ENCODE measurements at regions not wholly inside any gene's neighbourhood (a gene's known extent, or its start where the extent isn't known, plus 50 kb on each side); places are given as distances from the start of the nearest gene placed in this dataset.

- no peak for DNase-seq (ENCODE audit: low spot score)
Observed at GRCh38 chr1:209223791-209224190, 359.7 kb upstream of the CAMK1G start.

GRCh38 chr1:209224886-209225285 lies 358.6 kb upstream of the CAMK1G start:
- no peak for DNase-seq (ENCODE audit: low spot score)

DNA sequence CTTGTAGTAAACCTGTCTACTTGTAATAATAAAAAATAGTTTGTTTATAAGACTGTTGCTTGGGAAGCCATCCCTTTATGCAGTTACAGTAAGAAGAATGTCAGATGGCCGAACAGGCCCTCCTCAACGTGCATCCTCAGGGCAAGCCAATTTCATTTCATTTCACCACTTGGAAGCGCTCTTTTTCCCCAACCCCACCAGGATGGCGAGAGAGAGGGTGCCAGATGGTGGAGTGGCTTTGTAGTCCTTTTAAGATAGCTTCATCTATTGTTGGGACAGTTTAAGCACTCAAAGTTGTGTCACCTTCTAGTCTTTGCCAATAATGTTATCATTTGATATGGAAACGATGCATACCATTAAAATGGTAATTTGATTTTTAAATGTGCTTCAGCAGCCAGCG lies 356.3 kb upstream of the CAMK1G start:
- DNase-seq (ENCODE audit: low spot score): no peak

- DNase-seq (ENCODE audit: low spot score): no peak
Observed at GRCh38 chr1:209227941-209228340, 355.6 kb upstream of the CAMK1G start.

DNA sequence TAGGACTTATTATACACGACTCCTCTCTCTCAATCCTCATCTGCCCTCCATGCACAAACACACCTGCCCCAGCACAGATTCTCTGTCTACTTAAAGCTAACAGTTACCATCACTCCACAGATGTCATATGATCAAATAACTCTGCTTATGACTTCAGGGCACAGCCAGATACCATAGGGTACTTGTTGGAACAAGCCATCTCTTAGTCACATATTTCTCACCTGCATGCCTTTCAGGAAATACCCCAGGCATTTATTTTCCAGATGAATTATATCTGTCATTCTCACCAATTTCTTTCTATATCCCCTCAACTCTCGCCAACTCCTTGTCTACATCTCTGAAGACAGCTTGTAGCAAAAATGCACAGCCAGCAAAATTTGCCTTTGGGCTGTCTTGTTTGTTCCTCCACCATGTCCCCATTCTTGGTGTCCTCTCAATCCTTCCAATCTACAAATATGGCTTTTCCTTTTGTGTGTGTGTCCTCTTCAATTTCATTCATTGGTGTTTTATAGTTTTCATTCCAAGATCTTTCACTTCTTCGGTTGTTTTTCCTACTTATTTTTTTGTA lies 353.9 kb upstream of the CAMK1G start:
- no peak for DNase-seq (ENCODE audit: low spot score)

DNA sequence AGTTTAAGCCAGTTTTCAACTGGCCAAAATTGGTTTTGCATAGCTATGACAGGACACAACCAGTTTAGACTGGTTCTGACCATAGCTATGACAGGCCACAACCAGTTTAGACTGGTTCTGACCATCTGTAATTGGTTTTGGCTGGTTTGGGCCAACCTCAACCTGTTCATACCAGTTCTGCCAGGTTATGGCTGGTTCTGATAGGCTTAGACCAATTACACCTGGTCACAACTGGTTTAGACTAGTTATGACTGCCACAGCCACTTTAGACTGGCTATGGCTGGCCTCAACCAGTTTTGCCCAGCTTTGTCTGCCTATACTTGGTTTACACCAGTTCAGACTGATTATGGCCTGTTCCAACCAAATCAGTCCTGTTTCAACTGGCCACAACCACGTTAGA lies 353.2 kb upstream of the CAMK1G start:
- DNase-seq (ENCODE audit: low spot score): no peak

GRCh38 chr1:209231476-209232156 lies 351.9 kb upstream of the CAMK1G start:
- no peak for DNase-seq (ENCODE audit: low spot score)

GRCh38 chr1:209232197-209232596 lies 351.3 kb upstream of the CAMK1G start:
- DNase-seq (ENCODE audit: low spot score): no peak

GRCh38 chr1:209232759-209233158 lies 350.8 kb upstream of the CAMK1G start:
- no peak for DNase-seq (ENCODE audit: low spot score)

- DNase-seq (ENCODE audit: low spot score): no peak
Observed at GRCh38 chr1:209235166-209235565, 348.3 kb upstream of the CAMK1G start.

DNA sequence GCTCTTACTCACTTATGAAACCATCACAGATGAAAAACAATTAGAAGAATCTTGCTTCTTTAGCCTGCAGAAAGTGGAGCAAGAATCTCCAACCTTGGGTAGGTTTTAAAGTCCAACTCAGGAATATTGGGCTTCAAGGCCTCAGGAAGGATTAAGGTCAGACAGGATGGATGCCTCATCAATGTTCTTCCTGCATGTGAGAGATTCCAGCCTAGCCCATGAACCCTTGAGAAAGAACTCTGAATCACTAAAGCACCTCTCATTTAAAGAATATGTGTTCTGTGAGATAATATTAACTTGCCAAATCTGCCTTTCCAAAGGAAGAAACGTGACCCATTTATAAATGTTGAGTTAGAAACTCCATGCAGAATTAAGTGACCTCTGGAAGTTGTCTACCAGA lies 345.2 kb upstream of the CAMK1G start:
- DNase-seq (ENCODE audit: low spot score): no peak

DNA sequence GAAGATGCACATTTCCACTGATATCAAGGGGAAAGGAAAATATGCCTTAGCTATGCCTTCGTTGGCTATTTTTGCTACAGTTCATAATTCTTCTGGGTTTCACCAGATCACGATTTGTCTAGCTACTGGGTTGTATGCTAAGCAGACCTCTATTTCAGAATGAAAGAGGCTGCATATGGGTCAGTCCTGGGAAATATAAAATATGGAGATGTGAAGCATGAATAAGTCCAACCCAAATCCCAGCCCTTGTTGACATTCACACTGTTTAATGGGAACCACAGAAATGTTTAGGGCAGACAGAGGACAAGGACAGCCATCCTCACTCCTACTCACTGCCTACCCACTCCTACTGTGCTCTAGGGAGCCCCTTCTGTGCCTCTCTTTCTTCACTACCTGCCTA lies 343.2 kb upstream of the CAMK1G start:
- no peak for DNase-seq (ENCODE audit: low spot score)

DNA sequence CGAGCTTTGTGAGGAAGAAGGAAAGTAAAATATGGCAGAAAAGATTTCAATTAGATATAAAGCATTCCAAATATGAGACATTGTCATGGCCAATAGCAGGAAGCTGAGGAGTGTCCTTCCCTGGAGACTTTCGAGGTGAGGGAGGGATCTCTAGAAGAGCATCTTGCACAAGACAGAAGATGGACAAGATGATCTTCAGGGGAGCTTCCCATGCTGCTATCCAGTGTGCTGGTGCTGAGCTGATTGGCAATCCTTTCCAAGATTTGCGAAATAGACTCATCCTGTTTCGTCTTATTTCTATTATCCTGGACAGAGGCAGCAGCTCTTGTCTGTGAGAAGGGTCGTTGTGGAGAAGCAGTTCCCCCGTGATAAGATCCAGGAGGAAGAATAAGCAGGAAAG lies 342.0 kb upstream of the CAMK1G start:
- DNase-seq (ENCODE audit: low spot score): no peak

DNA sequence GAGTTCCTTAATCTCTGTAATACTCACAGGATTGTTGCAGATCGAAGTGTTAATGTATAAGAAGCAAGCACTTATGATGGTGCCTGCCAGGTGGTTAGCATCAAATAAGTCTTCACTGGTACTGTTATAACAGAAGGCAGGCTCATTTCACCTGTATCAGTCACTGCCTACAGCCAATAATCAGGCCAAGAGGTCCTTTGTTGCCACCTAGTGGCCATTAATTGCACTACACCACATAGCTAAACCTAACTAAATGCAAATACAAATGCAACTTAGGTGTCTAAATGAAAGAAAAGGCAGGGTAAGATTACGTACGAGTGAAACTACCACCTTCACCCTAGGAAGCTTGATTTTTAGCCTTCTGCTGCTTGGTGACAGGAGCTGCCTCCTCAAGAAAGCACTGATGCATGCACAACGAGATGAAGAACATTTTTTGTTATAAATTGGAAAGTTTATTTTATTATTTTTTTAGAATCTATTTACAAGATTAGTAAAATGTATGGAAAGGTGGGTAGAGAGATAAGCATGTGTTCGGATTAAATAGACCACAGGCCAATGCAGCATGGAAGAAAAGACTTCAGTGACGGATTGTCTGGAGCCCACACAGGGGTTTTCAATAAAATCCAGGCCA lies 334.8 kb upstream of the CAMK1G start:
- DNase-seq (ENCODE audit: low spot score): peak; percentile 45

DNA sequence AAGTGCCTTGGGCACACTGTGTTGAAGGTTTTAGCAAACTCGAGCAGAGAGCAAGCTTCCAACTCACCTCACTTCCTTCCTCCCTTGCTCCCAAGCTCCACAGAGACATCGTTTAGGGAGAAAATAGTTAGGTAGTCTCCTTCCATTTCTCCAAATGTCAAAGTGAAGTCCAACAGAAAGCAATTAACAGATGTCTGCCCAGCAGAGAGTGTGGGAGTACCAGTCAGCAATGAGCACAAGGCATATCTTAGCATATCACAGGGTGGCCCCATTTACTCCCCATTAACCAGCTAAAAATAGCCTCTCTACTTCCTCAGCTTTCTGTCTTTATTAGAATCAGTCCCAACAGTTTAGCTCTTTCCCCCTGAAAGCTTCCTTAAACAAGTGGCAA lies 334.2 kb upstream of the CAMK1G start:
- no peak for DNase-seq (ENCODE audit: low spot score)

DNA sequence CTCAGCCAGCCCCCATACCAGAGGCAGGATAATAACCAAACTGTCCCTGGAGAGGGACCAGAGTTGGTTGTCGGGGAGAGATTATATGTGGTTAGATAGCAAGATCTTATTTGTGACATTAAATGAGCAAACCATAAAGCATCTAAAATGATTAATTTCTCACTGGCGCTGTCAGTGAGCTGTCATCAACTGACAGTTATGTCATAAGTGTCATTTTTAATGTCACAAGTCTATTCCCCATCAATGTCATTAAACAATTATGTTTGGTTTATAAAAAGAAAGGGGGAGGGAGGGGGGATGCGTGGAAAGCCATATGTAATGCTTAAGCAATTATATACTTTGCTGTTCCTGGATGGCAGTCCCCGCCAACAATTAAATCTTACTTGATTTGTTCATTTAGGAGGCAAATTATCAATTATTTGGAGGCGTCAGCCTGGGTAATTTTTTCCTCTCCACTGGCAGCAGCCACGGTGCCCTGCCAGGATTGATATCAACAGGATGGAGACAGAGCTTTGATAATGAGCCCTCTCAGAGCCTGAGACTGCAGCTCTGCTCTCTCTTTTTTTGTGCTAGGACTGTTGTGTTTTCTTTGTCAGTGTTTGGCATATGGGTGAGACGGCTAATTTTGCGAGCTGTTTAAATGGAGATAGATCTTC lies 333.6 kb upstream of the CAMK1G start:
- DNase-seq (ENCODE audit: low spot score): no peak

- no peak for DNase-seq (ENCODE audit: low spot score)
Observed at GRCh38 chr1:209250861-209251636, 332.5 kb upstream of the CAMK1G start.

GRCh38 chr1:209256766-209257350 lies 326.7 kb upstream of the CAMK1G start:
- DNase-seq (ENCODE audit: low spot score): no peak

- DNase-seq (ENCODE audit: low spot score): no peak
Observed at GRCh38 chr1:209257454-209257853, 326.1 kb upstream of the CAMK1G start.

DNA sequence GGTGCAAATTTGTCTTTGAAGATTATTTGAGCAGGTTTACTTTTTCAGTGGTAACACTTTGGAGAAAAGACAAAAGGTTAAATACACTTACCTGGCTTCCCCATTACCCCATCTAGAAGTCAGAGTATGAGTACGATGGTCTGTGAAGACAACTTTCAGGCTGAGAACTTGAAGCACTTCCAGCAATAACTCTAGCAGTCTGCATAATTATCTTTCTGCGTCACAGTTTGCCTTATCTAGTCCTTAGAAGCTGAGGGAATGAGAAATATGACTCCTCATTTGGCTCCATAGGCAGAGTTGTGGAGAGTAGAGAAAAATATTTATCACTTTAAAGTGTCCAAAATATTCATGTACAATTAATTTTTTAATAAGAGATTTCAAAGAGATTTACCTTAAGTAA lies 323.4 kb upstream of the CAMK1G start:
- DNase-seq (ENCODE audit: low spot score): no peak

- DNase-seq (ENCODE audit: low spot score): no peak
Observed at GRCh38 chr1:209262631-209263030, 320.9 kb upstream of the CAMK1G start.

DNA sequence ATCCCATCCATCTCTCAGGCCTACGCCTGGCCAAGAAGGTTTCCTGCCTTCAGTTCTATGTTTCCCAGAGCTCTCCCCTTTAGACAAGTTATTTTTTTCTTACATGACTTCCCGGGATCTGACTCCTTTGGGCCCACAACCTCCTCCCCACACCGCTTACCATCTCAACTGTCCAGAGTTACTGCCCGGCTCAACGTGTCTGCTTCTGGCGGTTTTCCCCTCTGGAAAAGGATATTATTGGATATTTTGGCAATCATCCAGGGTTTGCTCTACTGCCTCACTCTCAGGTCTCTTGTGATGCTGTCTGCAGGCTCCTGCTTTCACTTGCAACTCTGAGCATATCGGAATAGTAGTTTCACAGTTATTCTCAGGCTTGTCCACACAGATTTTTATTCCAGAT lies 318.2 kb upstream of the CAMK1G start:
- DNase-seq (ENCODE audit: low spot score): no peak
